Lung (tissue), 11 donors: ENCODE measurements at regions not wholly inside any gene's neighbourhood (a gene's known extent, or its start where the extent isn't known, plus 50 kb on each side); places are given as distances from the start of the nearest gene placed in this dataset.

Experiments
- ATAC-seq: fragments of 200-7000 bp; cut with Tn5 transposase; one replicate; pipeline ENCODE4 v1.9.1; 2020; ENCODE audit warnings: moderate number of reproducible peaks; ENCODE audit not compliant: insufficient read depth, low FRiP score
- DNase-seq, 3 donors: peaks; one replicate each; pipeline ENCODE4 v3.0.0-alpha.2; 2013 to 2017
- H3K27ac ChIP-seq, 2 donors: one replicate each; pipeline ENCODE4 v1.5.1; 2013; ENCODE audit warnings: mild to moderate bottlenecking in 2 of 2, moderate library complexity in 2 of 2, control low read depth in 1 of 2, inconsistent platforms in 1 of 2, low read depth in 1 of 2, low read length in 1 of 2
- H3K27me3 ChIP-seq, 3 donors: one replicate each; pipeline ENCODE4 v1.5.1; 2013; ENCODE audit warnings: low read length in 2 of 3; ENCODE audit not compliant: control insufficient read depth in 3 of 3, insufficient read depth in 3 of 3
- H3K36me3 ChIP-seq, 4 donors: one replicate each; pipeline ENCODE4 v1.5.1; 2013; ENCODE audit warnings: low read length in 4 of 4, mild to moderate bottlenecking in 1 of 4, moderate library complexity in 1 of 4; ENCODE audit not compliant: control insufficient read depth in 4 of 4, insufficient read depth in 4 of 4
- H3K4me1 ChIP-seq, 5 donors: one replicate each; pipeline ENCODE4 v1.5.1; 2013; ENCODE audit warnings: low read length in 5 of 5, mild to moderate bottlenecking in 2 of 5, moderate library complexity in 1 of 5; ENCODE audit not compliant: control insufficient read depth in 5 of 5, insufficient read depth in 5 of 5
- H3K4me3 ChIP-seq: one replicate; pipeline ENCODE4 v1.5.1; 2013; ENCODE audit warnings: mild to moderate bottlenecking, control low read depth, moderate library complexity
- H3K9ac ChIP-seq, 2 donors: one replicate each; pipeline ENCODE4 v1.5.1; 2013; ENCODE audit warnings: low read length in 2 of 2, control low read depth in 1 of 2; ENCODE audit not compliant: insufficient read depth in 1 of 2
- H3K9me3 ChIP-seq, 4 donors: one replicate each; pipeline ENCODE4 v1.5.1; 2013; ENCODE audit warnings: low read length in 3 of 4, mild to moderate bottlenecking in 1 of 4, moderate library complexity in 1 of 4; ENCODE audit not compliant: control insufficient read depth in 4 of 4, insufficient read depth in 3 of 4
- WGBS, 2 donors: extraction: QIAGEN DNeasy Blood & Tissue Kit; methylation state at CpG; one replicate each; pipeline ENCODE4 v1.1.7; 2013; 5-methylcytosine and 5-hydroxymethylcytosine counted together
- TF ChIP-seq, protein P1 (sequence below): IDR thresholded peaks from 2 replicates; pipeline ENCODE4 v1.5.1; 2012; ENCODE audit warnings: mild to moderate bottlenecking; ENCODE audit errors: control extremely low read depth, extremely low read depth
- donor health status: control.
- donor health status: control.
- donor health status: Bipolar disorder and iron deficiency.
- donor health status: healthy.
- donor health status: DM: yes; HTN: yes; CAD: no.

DNA sequence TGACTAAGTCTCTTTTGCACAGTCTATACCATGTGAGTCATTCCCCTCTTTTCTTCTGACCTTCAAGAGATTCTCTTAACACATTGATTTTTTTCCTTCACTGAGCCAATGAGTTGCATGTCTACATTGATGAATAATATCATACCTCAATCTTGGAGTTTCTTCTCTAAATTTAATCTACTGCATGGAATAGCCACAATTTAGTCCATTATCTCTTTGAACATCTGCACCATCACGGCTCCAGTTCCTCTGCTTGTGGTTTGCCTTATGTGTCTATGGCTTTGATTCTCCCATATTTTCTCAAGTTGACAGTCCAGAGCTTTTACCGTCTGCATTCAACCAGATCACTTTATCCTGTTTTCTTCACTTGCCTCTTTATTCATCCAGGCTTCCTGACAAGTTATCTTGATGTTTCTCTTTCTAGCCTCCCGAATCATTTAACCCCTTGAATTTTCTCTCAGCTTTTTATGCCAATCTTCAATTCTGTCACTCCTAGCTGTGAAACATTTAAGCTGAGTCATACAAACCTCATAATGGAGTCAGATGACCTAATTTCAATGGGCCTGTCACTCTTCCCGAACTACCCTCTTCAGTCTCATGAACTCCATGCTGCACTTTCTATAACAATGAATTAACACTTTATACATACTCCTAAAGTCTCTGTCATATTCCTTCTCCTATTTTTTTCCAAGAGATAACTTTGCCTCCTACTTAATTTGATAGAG lies 222.3 kb downstream of the CPE start:
- no peaks in the 10 kb centered on the region for H3K4me1 ChIP-seq
- DNase-seq (no peak), ATAC-seq (no peak)
- TF ChIP-seq, protein P1, sequence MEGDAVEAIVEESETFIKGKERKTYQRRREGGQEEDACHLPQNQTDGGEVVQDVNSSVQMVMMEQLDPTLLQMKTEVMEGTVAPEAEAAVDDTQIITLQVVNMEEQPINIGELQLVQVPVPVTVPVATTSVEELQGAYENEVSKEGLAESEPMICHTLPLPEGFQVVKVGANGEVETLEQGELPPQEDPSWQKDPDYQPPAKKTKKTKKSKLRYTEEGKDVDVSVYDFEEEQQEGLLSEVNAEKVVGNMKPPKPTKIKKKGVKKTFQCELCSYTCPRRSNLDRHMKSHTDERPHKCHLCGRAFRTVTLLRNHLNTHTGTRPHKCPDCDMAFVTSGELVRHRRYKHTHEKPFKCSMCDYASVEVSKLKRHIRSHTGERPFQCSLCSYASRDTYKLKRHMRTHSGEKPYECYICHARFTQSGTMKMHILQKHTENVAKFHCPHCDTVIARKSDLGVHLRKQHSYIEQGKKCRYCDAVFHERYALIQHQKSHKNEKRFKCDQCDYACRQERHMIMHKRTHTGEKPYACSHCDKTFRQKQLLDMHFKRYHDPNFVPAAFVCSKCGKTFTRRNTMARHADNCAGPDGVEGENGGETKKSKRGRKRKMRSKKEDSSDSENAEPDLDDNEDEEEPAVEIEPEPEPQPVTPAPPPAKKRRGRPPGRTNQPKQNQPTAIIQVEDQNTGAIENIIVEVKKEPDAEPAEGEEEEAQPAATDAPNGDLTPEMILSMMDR, result no peak
- WGBS, 2 donors, result 23 to 60% methylated on average over 4 of the region's 4 CpGs
- no peak overlapping the region for H3K9ac ChIP-seq
- H3K27me3 ChIP-seq, result no peaks in the 10 kb centered on the region
- H3K27ac ChIP-seq, result no peak overlapping the region
- H3K4me3 ChIP-seq, result no peak overlapping the region
- no peaks in the 10 kb centered on the region for H3K36me3 ChIP-seq
- no peaks in the 10 kb centered on the region for H3K9me3 ChIP-seq

DNA sequence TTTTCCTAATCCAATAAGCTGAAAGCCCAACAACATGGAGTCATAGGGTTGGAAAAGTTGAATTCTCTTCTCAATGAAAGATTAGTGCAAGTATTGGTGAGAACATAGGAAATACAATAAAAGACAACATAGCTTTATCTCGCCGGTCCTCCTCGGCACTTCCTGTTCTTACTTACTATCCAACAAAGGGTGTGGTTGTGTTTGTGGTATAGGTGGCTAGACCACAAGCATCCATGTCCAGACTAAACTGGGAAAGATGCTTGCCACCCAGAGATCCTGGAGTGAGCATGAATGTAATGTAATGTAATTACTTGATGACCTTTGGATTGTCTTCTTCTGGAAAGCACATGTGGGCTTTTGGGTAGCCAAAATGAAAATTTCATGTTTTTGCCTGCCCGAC lies 223.8 kb downstream of the CPE start:
- H3K4me1 ChIP-seq, result no peaks in the 10 kb centered on the region
- ATAC-seq (no peak), DNase-seq (no peak)
- WGBS, 2 donors, result 45 to 70% methylated on average over 4 of the region's 4 CpGs
- no peak overlapping the region for H3K4me3 ChIP-seq
- no peaks in the 10 kb centered on the region for H3K27me3 ChIP-seq
- TF ChIP-seq, protein P1, result no peak
- H3K36me3 ChIP-seq, result no peaks in the 10 kb centered on the region
- H3K27ac ChIP-seq, result no peak overlapping the region
- H3K9me3 ChIP-seq, result no peaks in the 10 kb centered on the region
- no peak overlapping the region for H3K9ac ChIP-seq

DNA sequence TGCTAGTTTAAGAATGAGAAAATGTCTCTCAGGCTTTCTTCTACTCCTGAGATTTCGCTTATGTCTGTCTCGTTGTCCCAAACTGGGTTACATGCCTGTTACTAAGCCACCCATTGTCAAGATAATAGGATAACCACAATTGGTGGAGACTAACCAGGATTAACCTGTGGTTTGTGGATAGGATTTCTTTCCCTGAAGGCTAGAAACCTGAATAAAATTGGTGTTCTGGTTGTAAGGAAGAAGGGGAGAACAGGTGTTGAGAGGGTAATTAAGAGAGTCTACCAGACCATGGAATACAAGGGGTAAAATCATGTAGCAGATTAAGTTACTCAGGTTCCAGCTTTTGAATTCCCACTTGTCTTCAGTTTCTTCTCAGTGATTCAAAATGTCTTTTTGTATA lies 225.4 kb downstream of the CPE start:
- Histone ChIP-seq H3K4me3 (no peak overlapping the region), H3K36me3 (no peaks in the 10 kb centered on the region), H3K4me1 (no peaks in the 10 kb centered on the region), H3K27ac (no peak overlapping the region), H3K9ac (no peak overlapping the region), H3K9me3 (no peaks in the 10 kb centered on the region), H3K27me3 (no peaks in the 10 kb centered on the region)
- DNase-seq (no peak), ATAC-seq (no peak)
- WGBS, 2 donors, result 79% methylated on average over 2 of the region's 2 CpGs
- TF ChIP-seq, protein P1, result no peak

DNA sequence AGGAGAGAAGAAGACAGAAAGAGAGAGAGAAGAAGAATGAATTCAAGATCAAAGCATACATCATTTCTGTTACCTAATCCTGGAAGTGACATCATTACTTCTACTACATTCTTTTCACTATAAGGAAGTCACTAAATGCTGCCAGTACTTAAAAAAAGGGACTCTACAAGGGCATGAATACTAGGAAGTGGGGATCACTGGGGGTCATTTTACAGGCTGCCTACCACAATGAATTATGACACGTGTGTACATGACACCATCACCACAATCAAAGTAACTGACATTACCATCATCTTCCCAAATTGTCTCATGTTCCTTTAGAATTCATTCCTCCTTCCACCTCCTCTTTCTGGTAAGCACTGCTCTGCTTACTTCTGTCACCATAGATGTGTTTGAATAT lies 227.0 kb downstream of the CPE start:
- H3K27me3 ChIP-seq, result no peaks in the 10 kb centered on the region
- no peaks in the 10 kb centered on the region for H3K4me1 ChIP-seq
- TF ChIP-seq, protein P1, result no peak
- DNase-seq (no peak), ATAC-seq (no peak)
- no peaks in the 10 kb centered on the region for H3K9me3 ChIP-seq
- 54 to 63% methylated on average over 1 of the region's 1 CpG for whole genome bisulfite sequencing, 2 donors
- H3K27ac ChIP-seq, result no peak overlapping the region
- no peaks in the 10 kb centered on the region for H3K36me3 ChIP-seq
- H3K4me3 ChIP-seq, result no peak overlapping the region
- H3K9ac ChIP-seq, result no peak overlapping the region
